Smooth muscle cell (in vitro differentiated cells): ENCODE measurements at regions not wholly inside any gene's neighbourhood (a gene's known extent, or its start where the extent isn't known, plus 50 kb on each side); places are given as distances from the start of the nearest gene placed in this dataset.
A peak's percentile ranks its signal among the peaks of the same experiment; 100 is the strongest.

ENCODE experiments used
- DNase-seq: peaks from one replicate; lab custom pipeline; 2025; ENCODE audit not compliant: unreplicated experiment; lab: John Stamatoyannopoulos, UW
- H2AFZ ChIP-seq: fragments of 200-600 bp; sonication (generic); 2 replicates; pipeline ENCODE4 v1.6.0; 2016; ENCODE audit warnings: antibody characterized with exemption, low read depth, mild to moderate bottlenecking
- H3F3A ChIP-seq: fragments of 200-600 bp; sonication (generic); 2 replicates; pipeline ENCODE4 v1.6.0; 2017; ENCODE audit warnings: antibody characterized with exemption, low read depth
- H3K27ac ChIP-seq: fragments of 200-600 bp; sonication (generic); 2 replicates; pipeline ENCODE4 v1.5.1; 2016; ENCODE audit warnings: low read depth, mild to moderate bottlenecking
- H3K27me3 ChIP-seq: fragments of 200-600 bp; sonication (generic); 2 replicates; pipeline ENCODE4 v1.6.1; 2016; ENCODE audit warnings: low read depth, mild to moderate bottlenecking
- H3K36me3 ChIP-seq: fragments of 200-600 bp; sonication (generic); 2 replicates; pipeline ENCODE4 v1.5.1; 2016; ENCODE audit warnings: low read depth
- H3K4me1 ChIP-seq: fragments of 200-600 bp; sonication (generic); 2 replicates; pipeline ENCODE4 v1.5.1; 2016; ENCODE audit warnings: low read depth
- H3K4me2 ChIP-seq: fragments of 200-600 bp; sonication (generic); 2 replicates; pipeline ENCODE4 v1.6.0; 2016; ENCODE audit warnings: mild to moderate bottlenecking
- H3K4me3 ChIP-seq: fragments of 200-600 bp; sonication (generic); 2 replicates; pipeline ENCODE4 v1.5.1; 2016; ENCODE audit warnings: mild to moderate bottlenecking
- H3K79me2 ChIP-seq: fragments of 200-600 bp; sonication (generic); 2 replicates; pipeline ENCODE4 v1.6.0; 2016; ENCODE audit warnings: low read depth, mild to moderate bottlenecking
- H3K9ac ChIP-seq: fragments of 200-600 bp; sonication (generic); 2 replicates; pipeline ENCODE4 v1.6.0; 2016; ENCODE audit warnings: low read depth
- H3K9me3 ChIP-seq: fragments of 200-600 bp; sonication (generic); replicated peaks from 2 replicates; pipeline ENCODE4 v1.5.1; 2016; ENCODE audit warnings: low read depth
- H4K20me1 ChIP-seq: fragments of 200-600 bp; sonication (generic); 2 replicates; pipeline ENCODE4 v1.6.0; 2016; ENCODE audit warnings: low read depth
- WGBS: methylation state at CpG from one replicate; pipeline ENCODE4 v1.1.7; 2016; ENCODE audit warnings: low lambda C conversion rate; 5-methylcytosine and 5-hydroxymethylcytosine counted together
- TF ChIP-seq, protein P1 (sequence below): fragments of 200-600 bp; sonication (generic); IDR thresholded peaks from 2 replicates; pipeline ENCODE4 v1.5.1; 2017; ENCODE audit warnings: borderline replicate concordance, mild to moderate bottlenecking, antibody characterized with exemption; ENCODE audit not compliant: insufficient read depth, poor library complexity, severe bottlenecking

GRCh38 chrX:94400488-94400887 lies 726.5 kb downstream of the FAM133A start:
- Histone ChIP-seq H3K9ac (peak overlapping the region; percentile 62), H4K20me1 (no peaks in the 10 kb centered on the region), H3K27ac (peak overlapping the region; percentile 86), H3K36me3 (no peaks in the 10 kb centered on the region), H3K27me3 (no peaks in the 10 kb centered on the region), H3F3A (no peaks in the 10 kb centered on the region), H3K4me2 (no peak overlapping the region), H3K79me2 (no peaks in the 10 kb centered on the region), H3K4me1 (no peaks in the 10 kb centered on the region), H2AFZ (peak overlapping the region; percentile 53), H3K4me3 (no peak overlapping the region), H3K9me3 (peaks cover 5% of the 10 kb centered on the region)
- WGBS, result 78% methylated on average over 2 of the region's 2 CpGs
- no peak for DNase-seq
- TF ChIP-seq, protein P1, sequence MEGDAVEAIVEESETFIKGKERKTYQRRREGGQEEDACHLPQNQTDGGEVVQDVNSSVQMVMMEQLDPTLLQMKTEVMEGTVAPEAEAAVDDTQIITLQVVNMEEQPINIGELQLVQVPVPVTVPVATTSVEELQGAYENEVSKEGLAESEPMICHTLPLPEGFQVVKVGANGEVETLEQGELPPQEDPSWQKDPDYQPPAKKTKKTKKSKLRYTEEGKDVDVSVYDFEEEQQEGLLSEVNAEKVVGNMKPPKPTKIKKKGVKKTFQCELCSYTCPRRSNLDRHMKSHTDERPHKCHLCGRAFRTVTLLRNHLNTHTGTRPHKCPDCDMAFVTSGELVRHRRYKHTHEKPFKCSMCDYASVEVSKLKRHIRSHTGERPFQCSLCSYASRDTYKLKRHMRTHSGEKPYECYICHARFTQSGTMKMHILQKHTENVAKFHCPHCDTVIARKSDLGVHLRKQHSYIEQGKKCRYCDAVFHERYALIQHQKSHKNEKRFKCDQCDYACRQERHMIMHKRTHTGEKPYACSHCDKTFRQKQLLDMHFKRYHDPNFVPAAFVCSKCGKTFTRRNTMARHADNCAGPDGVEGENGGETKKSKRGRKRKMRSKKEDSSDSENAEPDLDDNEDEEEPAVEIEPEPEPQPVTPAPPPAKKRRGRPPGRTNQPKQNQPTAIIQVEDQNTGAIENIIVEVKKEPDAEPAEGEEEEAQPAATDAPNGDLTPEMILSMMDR, result no peak

DNA sequence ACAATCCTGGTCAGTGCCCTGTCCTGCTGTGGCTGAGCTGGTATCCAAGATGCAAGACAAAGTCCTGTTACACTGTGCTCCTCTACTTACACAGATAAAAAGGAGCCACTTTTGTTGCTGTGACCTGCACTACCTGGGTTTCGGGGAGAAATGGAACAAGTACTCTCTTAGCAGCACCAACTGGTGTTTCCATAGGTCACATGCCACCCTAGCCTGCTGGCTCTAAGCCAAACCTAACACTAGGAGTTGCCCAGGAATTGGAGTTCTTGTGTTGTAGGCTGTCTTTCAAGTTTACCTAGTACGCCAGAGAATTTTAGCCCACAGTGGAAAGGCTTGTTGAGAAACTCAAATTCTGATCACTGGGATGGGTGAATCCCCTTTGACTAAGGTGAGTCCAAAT lies 727.4 kb downstream of the FAM133A start:
- no peaks in the 10 kb centered on the region for H3F3A ChIP-seq
- 92% methylated on average over 2 of the region's 2 CpGs for WGBS
- no peaks in the 10 kb centered on the region for H4K20me1 ChIP-seq
- H3K9ac ChIP-seq, result peak overlapping the region; percentile 62
- peaks cover 5% of the 10 kb centered on the region for H3K9me3 ChIP-seq
- H2AFZ ChIP-seq, result no peak overlapping the region
- no peak overlapping the region for H3K4me3 ChIP-seq
- TF ChIP-seq, protein P1, result no peak
- no peaks in the 10 kb centered on the region for H3K27me3 ChIP-seq
- no peaks in the 10 kb centered on the region for H3K4me1 ChIP-seq
- H3K27ac ChIP-seq, result peak overlapping the region; percentile 86
- DNase-seq, result no peak
- H3K79me2 ChIP-seq, result no peaks in the 10 kb centered on the region
- no peaks in the 10 kb centered on the region for H3K36me3 ChIP-seq
- no peak overlapping the region for H3K4me2 ChIP-seq

GRCh38 chrX:94414746-94415145 lies 740.7 kb downstream of the FAM133A start:
- Histone ChIP-seq H3K4me3 (no peak overlapping the region), H3K27me3 (no peaks in the 10 kb centered on the region), H3F3A (no peaks in the 10 kb centered on the region), H3K9me3 (no peaks in the 10 kb centered on the region), H3K4me1 (no peaks in the 10 kb centered on the region), H3K4me2 (no peak overlapping the region), H3K27ac (no peak overlapping the region), H3K9ac (no peak overlapping the region), H3K79me2 (no peaks in the 10 kb centered on the region), H2AFZ (no peak overlapping the region), H4K20me1 (no peaks in the 10 kb centered on the region), H3K36me3 (no peaks in the 10 kb centered on the region)
- WGBS, result 100% methylated on average over 4 of the region's 4 CpGs
- TF ChIP-seq, protein P1, result no peak
- no peak for DNase-seq

DNA sequence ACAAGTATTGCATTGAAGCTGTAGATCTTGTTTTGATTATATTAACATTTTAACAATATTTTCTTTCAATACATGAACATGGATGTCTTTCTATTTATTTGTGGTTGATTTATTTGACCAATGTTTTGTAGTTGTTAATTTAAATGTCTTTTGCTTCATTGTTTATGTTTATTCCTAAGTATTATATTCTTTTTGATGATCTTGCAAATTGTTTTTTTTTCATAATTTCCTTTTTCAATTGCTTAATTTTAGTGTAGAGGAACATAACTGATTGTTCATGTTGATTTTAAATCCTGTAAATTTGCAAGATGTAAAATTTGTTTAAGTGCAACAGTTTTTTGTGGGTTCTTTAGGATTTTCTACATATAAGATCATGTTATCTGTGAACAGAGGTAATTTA lies 744.1 kb downstream of the FAM133A start:
- H3K4me3 ChIP-seq, result no peak overlapping the region
- DNase-seq, result no peak
- TF ChIP-seq, protein P1, result no peak
- no peak overlapping the region for H3K27ac ChIP-seq
- H3K4me1 ChIP-seq, result no peaks in the 10 kb centered on the region
- no peak overlapping the region for H2AFZ ChIP-seq
- H3K9me3 ChIP-seq, result no peaks in the 10 kb centered on the region
- H3F3A ChIP-seq, result no peaks in the 10 kb centered on the region
- H3K4me2 ChIP-seq, result no peak overlapping the region
- no peaks in the 10 kb centered on the region for H3K36me3 ChIP-seq
- H3K27me3 ChIP-seq, result no peaks in the 10 kb centered on the region
- no peaks in the 10 kb centered on the region for H4K20me1 ChIP-seq
- no peaks in the 10 kb centered on the region for H3K79me2 ChIP-seq
- H3K9ac ChIP-seq, result no peak overlapping the region
